OCI-LY3 (cell line): ENCODE measurements at regions not wholly inside any gene's neighbourhood (a gene's known extent, or its start where the extent isn't known, plus 50 kb on each side); places are given as distances from the start of the nearest gene placed in this dataset.

Source experiments
- H2AFZ ChIP-seq: fragments of 200-600, 300-600 bp; shearing (Covaris generic); 2 replicates; pipeline ENCODE4 v1.6.0; 2014; ENCODE audit warnings: antibody characterized with exemption, low read depth, low read length
- H3K27ac ChIP-seq: fragments of 200-600, 300-600 bp; sonication (generic); 2 replicates; pipeline ENCODE4 v1.5.1; 2014; ENCODE audit warnings: mild to moderate bottlenecking, low read length, moderate library complexity, mixed read lengths
- H3K27me3 ChIP-seq: fragments of 200-600, 300-600 bp; sonication (generic); 2 replicates; pipeline ENCODE4 v1.6.1; 2014; ENCODE audit warnings: low read depth, low read length, mixed read lengths
- H3K36me3 ChIP-seq: fragments of 200-600, 300-600 bp; sonication (generic); replicated peaks from 2 replicates; pipeline ENCODE3; 2014; ENCODE audit warnings: low read depth, low read length, mixed read lengths
- H3K4me1 ChIP-seq: fragments of 300-600, 200-600 bp; sonication (generic); 2 replicates; pipeline ENCODE4 v1.6.1; 2014; ENCODE audit warnings: low read length, mixed read lengths
- H3K4me2 ChIP-seq: fragments of 200-600, 300-600 bp; sonication (generic); 2 replicates; pipeline ENCODE4 v1.6.1; 2014; ENCODE audit warnings: low read length, mixed read lengths
- H3K4me3 ChIP-seq: fragments of 300-600, 200-600 bp; sonication (generic); 2 replicates; pipeline ENCODE4 v1.5.1; 2014; ENCODE audit warnings: antibody characterized with exemption, mild to moderate bottlenecking, low read length, moderate library complexity
- H3K79me2 ChIP-seq: fragments of 300-600, 200-600 bp; shearing (Covaris generic); 2 replicates; pipeline ENCODE4 v1.6.1; 2014; ENCODE audit warnings: mild to moderate bottlenecking, low read length, mixed read lengths
- H3K9ac ChIP-seq: fragments of 300-600, 200-600 bp; shearing (Covaris generic); 2 replicates; pipeline ENCODE4 v1.6.0; 2014; ENCODE audit warnings: mild to moderate bottlenecking, low read length, moderate library complexity
- H3K9me3 ChIP-seq: fragments of 200-600, 300-600 bp; shearing (Covaris generic); 2 replicates; pipeline ENCODE4 v1.6.1; 2014; ENCODE audit warnings: low read length, mixed read lengths; ENCODE audit not compliant: insufficient read depth
- H4K20me1 ChIP-seq: fragments of 200-600, 300-600 bp; sonication (generic); 2 replicates; pipeline ENCODE4 v1.6.1; 2016; ENCODE audit warnings: low read length, mixed read lengths; ENCODE audit not compliant: insufficient read depth
- CTCF ChIP-seq: fragments of 200-600, 300-600 bp; sonication (generic); IDR thresholded peaks from 2 replicates; pipeline ENCODE4 v1.5.1; 2014; ENCODE audit warnings: antibody characterized with exemption, low read length, low read depth
- EZH2phosphoT487 ChIP-seq: fragments of 200-600 bp; shearing (Covaris generic); IDR thresholded peaks from 2 replicates; pipeline ENCODE4 v1.6.1; 2018; ENCODE audit warnings: antibody characterized with exemption, mixed run types, low read depth

DNA sequence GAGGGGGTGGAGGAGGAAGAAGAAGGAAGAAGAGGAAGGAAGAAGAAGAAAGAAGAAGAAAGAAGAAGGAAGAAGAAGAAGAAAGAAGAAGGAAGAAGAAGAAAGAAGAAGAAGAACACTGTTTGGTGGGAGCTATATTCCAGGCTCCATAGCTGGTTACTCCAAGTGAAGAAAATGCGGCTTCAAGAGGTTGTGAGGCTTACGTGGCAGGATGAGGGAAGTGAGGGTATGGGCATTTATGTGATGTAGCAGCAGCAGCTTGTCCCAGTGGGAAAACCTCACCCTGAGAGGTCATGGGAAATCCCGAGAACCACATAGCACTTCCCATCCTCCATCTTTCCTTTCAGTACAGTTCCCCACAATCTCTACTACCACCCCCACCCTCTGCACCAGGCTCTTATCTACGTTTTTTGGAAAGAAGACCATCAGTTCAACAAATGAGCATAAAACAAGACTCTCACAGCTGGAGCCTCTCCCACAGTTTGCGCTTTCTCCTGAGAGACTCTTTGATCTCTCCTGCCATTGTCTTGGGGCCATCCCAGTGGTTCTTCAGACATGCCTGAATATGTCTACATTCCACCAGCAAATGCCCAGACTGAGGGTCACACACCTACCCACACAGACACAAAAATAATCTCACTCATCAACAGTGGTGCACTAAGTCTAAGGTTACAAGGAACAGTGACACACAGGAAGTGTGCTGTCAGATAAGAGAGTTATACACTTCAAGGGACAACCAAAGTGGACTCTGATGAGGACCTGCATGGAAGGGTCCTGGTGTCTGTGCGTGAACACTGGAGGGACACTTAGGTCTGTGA is 77.9 kb upstream of the KCNJ15 start:
- no peak for TF ChIP-seq CTCF
- no peak for TF ChIP-seq EZH2phosphoT487
- no peaks in the 10 kb centered on the region for H3K27me3 ChIP-seq
- no peak overlapping the region for H2AFZ ChIP-seq
- peaks cover 18% of the 10 kb centered on the region for H3K4me1 ChIP-seq
- no peak overlapping the region for H3K4me3 ChIP-seq
- H3K9ac ChIP-seq = no peak overlapping the region
- H3K4me2 ChIP-seq = no peak overlapping the region
- no peaks in the 10 kb centered on the region for H4K20me1 ChIP-seq
- H3K9me3 ChIP-seq = no peaks in the 10 kb centered on the region
- no peaks in the 10 kb centered on the region for H3K36me3 ChIP-seq
- H3K27ac ChIP-seq = no peak overlapping the region
- H3K79me2 ChIP-seq = no peaks in the 10 kb centered on the region

DNA sequence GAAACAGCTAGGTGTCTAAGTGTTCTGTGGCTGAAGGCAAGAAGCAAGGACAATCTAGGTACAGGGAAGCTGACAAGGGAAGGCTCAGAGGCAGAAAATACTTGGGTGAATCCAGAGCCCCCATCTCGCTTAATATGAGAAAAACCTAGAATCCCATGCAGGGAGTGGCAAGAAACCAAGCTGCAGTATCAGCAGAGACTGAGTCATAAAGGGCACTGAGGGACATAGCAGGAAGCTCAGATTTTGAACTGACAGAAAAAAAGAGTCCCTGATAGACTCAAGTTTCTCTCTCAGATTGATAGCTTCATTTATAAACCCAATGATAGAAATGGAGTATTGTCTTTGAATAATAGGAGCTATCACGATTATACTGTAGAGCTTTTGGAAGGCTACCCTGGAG is 77.3 kb upstream of the KCNJ15 start:
- no peak overlapping the region for H3K4me3 ChIP-seq
- no peak for TF ChIP-seq CTCF
- no peak for TF ChIP-seq EZH2phosphoT487
- no peaks in the 10 kb centered on the region for H3K9me3 ChIP-seq
- peaks cover 23% of the 10 kb centered on the region for H3K4me1 ChIP-seq
- H3K27ac ChIP-seq = no peak overlapping the region
- no peaks in the 10 kb centered on the region for H3K79me2 ChIP-seq
- no peak overlapping the region for H3K4me2 ChIP-seq
- no peaks in the 10 kb centered on the region for H3K36me3 ChIP-seq
- H3K27me3 ChIP-seq = no peaks in the 10 kb centered on the region
- no peak overlapping the region for H3K9ac ChIP-seq
- H2AFZ ChIP-seq = no peak overlapping the region
- no peaks in the 10 kb centered on the region for H4K20me1 ChIP-seq

DNA sequence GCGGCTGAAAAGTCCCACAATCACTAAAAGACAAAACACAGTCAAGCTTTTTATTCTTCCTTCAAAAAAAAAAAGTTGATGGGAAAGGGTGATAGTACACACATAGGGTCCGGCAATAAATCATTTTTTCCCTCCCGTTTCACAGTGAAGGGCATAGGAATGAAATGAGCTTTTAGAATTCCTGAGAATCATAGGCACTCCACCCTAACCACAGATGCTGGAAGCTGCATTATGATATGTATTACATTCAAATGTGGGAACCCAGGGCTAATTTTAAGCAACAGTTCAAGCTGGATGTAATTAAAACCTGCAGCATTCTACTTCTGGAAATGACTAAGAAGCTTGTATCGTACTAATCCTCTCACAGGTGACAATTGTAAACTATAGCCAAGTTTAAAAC is 75.7 kb upstream of the KCNJ15 start:
- peaks cover 23% of the 10 kb centered on the region for H3K4me1 ChIP-seq
- H3K27me3 ChIP-seq = no peaks in the 10 kb centered on the region
- H4K20me1 ChIP-seq = no peaks in the 10 kb centered on the region
- no peak overlapping the region for H3K4me3 ChIP-seq
- no peak overlapping the region for H2AFZ ChIP-seq
- H3K4me2 ChIP-seq = no peak overlapping the region
- H3K27ac ChIP-seq = no peak overlapping the region
- H3K79me2 ChIP-seq = no peaks in the 10 kb centered on the region
- H3K36me3 ChIP-seq = no peaks in the 10 kb centered on the region
- no peak overlapping the region for H3K9ac ChIP-seq
- TF ChIP-seq CTCF (no peak), EZH2phosphoT487 (no peak)
- no peaks in the 10 kb centered on the region for H3K9me3 ChIP-seq

DNA sequence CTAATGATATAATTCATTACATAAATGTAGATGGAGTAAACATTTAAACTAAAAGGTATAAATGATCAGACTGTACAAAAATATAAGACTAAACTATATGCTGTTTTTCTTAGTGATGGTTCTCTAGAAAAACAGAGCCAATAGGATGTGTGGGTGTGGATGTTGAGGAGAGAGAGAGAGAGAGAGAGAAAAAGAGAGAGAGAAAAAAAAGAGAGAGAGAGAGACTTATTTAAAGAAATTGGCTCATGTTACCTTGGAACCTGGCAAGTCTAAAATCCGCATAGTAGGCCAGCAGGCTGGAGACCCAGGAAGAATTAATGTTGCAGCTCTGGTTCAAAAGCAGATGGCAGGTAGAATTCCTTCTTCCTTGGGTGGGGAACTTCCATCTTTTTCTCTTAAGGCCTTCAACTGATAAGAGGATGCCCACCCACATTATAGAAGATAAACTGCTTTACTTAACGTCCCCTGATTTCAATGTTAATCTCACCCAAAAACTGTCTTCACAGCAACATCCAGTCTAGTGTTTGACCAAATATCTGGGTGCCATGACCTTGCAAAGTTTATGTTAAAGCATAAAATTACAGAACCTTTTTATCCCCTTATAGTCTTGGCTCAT is 74.3 kb upstream of the KCNJ15 start:
- Histone ChIP-seq H3K9ac (no peak overlapping the region), H4K20me1 (no peaks in the 10 kb centered on the region), H3K36me3 (no peaks in the 10 kb centered on the region), H3K4me3 (no peak overlapping the region), H3K4me1 (peaks cover 23% of the 10 kb centered on the region), H3K79me2 (no peaks in the 10 kb centered on the region), H2AFZ (no peak overlapping the region), H3K27me3 (no peaks in the 10 kb centered on the region), H3K9me3 (0 out of 2 replicates have a peak, but pooled peaks cover 3% of the 10 kb centered on the region), H3K27ac (no peak overlapping the region), H3K4me2 (no peak overlapping the region)
- no peak for TF ChIP-seq EZH2phosphoT487
